GM12891 (cell line): ENCODE measurements at regions not wholly inside any gene's neighbourhood (a gene's known extent, or its start where the extent isn't known, plus 50 kb on each side); places are given as distances from the start of the nearest gene placed in this dataset.

Experiments
- POLR2A ChIP-seq: IDR thresholded peaks from 2 replicates; pipeline ENCODE4 v1.6.1; 2011; ENCODE audit warnings: low read depth, low read length, control low read depth
- POLR2AphosphoS5 ChIP-seq: IDR thresholded peaks from 2 replicates; pipeline ENCODE4 v1.6.1; 2011; ENCODE audit warnings: low read depth, low read length, control low read depth

- TF ChIP-seq POLR2AphosphoS5 (no peak), POLR2A (no peak)
These were observed 234.8 kb upstream of the IRX2 start for GRCh38 chr5:2986301-2986700.
